ENCODE measurements at regions not wholly inside any gene's neighbourhood (a gene's known extent, or its start where the extent isn't known, plus 50 kb on each side); places are given as distances from the start of the nearest gene placed in this dataset.

DNA sequence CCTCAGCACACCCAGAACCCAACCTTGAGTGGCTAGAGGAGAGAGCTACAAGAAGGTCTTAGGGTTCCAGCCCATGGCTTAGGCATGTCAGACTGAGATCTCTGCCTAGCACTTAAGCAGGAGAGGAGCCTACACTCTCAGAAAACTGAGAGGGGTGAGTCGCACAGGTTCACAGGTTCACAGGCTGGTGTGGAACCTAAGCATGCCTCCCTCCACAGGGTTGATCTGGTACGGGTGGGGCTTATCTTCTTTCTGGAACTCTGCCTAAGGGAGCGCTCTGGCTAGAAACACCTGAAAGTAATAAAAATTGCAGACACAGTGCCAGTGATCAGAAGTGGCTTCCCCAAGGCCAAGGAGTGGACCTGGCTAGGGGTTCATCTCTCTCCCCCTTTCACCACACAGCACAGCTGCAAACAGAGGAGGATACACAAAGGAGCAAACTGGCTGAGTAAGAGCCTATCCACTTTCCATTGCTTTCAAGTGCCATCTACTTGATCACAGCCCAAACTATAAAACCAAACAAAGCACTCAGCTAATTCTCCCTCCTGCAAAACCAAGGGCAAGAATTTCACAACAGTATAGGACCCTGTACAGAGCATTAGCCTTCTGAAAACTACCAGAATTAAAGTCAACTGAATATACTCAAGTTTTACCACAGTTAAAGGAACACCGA lies 481.9 kb upstream of the SETBP1 start:
- TF ChIP-seq CTCF (IDR thresholded peaks at IDR 0.05; ENCODE audit: extremely low read depth, missing control alignments), result no peak

GRCh38 chr18:44213293-44213692 lies 467.4 kb upstream of the SETBP1 start:
- DNase-seq (ENCODE audit: low spot score), result no peak
- no peak for TF ChIP-seq CTCF (IDR thresholded peaks at IDR 0.05; ENCODE audit: extremely low read depth, missing control alignments)

More for the DNA sequence above, 481.9 kb upstream of the SETBP1 start:
- DNase-seq (ENCODE audit: low spot score), result no peak

DNA sequence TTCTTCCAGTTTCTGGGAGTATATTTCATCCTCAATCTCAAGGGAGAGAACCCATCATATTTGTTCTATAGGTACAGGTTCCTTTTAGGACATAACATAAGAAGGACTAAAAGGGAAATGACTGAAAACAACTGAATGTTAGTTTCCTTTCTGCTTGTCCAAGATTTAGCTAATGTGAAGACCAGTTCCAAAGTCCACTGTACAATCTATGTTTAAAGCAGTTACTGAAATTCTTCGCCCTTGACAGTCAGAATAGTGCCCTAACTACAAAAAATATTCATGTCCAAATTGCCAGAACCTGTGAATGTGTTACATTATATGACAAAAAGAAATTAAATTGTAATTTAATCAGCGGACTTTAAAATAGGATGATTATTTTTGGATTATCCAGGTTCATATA lies 466.3 kb upstream of the SETBP1 start:
- no peak for DNase-seq (ENCODE audit: low spot score)
- no peak for TF ChIP-seq CTCF (IDR thresholded peaks at IDR 0.05; ENCODE audit: extremely low read depth, missing control alignments)

GRCh38 chr18:44216169-44216568 lies 464.5 kb upstream of the SETBP1 start:
- DNase-seq (ENCODE audit: low spot score), result no peak
- TF ChIP-seq CTCF (IDR thresholded peaks at IDR 0.05; ENCODE audit: extremely low read depth, missing control alignments), result no peak

- DNase-seq (ENCODE audit: low spot score), result no peak
- no peak for TF ChIP-seq CTCF (IDR thresholded peaks at IDR 0.05; ENCODE audit: extremely low read depth, missing control alignments)
These were observed 453.2 kb upstream of the SETBP1 start for GRCh38 chr18:44227501-44227900.

GRCh38 chr18:44229693-44230108 lies 451.0 kb upstream of the SETBP1 start:
- no peak for TF ChIP-seq CTCF (IDR thresholded peaks at IDR 0.05; ENCODE audit: extremely low read depth, missing control alignments)
- DNase-seq (ENCODE audit: low spot score), result no peak

- no peak for DNase-seq (ENCODE audit: low spot score)
- no peak for TF ChIP-seq CTCF (IDR thresholded peaks at IDR 0.05; ENCODE audit: extremely low read depth, missing control alignments)
These were observed 448.8 kb upstream of the SETBP1 start for GRCh38 chr18:44231936-44232335.
